Smooth muscle cell (in vitro differentiated cells): ENCODE measurements at regions not wholly inside any gene's neighbourhood (a gene's known extent, or its start where the extent isn't known, plus 50 kb on each side); places are given as distances from the start of the nearest gene placed in this dataset.

Experiments used
- DNase-seq: peaks from one replicate; lab custom pipeline; 2025; ENCODE audit not compliant: unreplicated experiment; lab: John Stamatoyannopoulos, UW
- H2AFZ ChIP-seq: fragments of 200-600 bp; sonication (generic); 2 replicates; pipeline ENCODE4 v1.6.0; 2016; ENCODE audit warnings: antibody characterized with exemption, low read depth, mild to moderate bottlenecking
- H3F3A ChIP-seq: fragments of 200-600 bp; sonication (generic); 2 replicates; pipeline ENCODE4 v1.6.0; 2017; ENCODE audit warnings: antibody characterized with exemption, low read depth
- H3K27ac ChIP-seq: fragments of 200-600 bp; sonication (generic); 2 replicates; pipeline ENCODE4 v1.5.1; 2016; ENCODE audit warnings: low read depth, mild to moderate bottlenecking
- H3K27me3 ChIP-seq: fragments of 200-600 bp; sonication (generic); 2 replicates; pipeline ENCODE4 v1.6.1; 2016; ENCODE audit warnings: low read depth, mild to moderate bottlenecking
- H3K36me3 ChIP-seq: fragments of 200-600 bp; sonication (generic); 2 replicates; pipeline ENCODE4 v1.5.1; 2016; ENCODE audit warnings: low read depth
- H3K4me1 ChIP-seq: fragments of 200-600 bp; sonication (generic); 2 replicates; pipeline ENCODE4 v1.5.1; 2016; ENCODE audit warnings: low read depth
- H3K4me2 ChIP-seq: fragments of 200-600 bp; sonication (generic); 2 replicates; pipeline ENCODE4 v1.6.0; 2016; ENCODE audit warnings: mild to moderate bottlenecking
- H3K4me3 ChIP-seq: fragments of 200-600 bp; sonication (generic); 2 replicates; pipeline ENCODE4 v1.5.1; 2016; ENCODE audit warnings: mild to moderate bottlenecking
- H3K79me2 ChIP-seq: fragments of 200-600 bp; sonication (generic); 2 replicates; pipeline ENCODE4 v1.6.0; 2016; ENCODE audit warnings: low read depth, mild to moderate bottlenecking
- H3K9ac ChIP-seq: fragments of 200-600 bp; sonication (generic); 2 replicates; pipeline ENCODE4 v1.6.0; 2016; ENCODE audit warnings: low read depth
- H3K9me3 ChIP-seq: fragments of 200-600 bp; sonication (generic); replicated peaks from 2 replicates; pipeline ENCODE4 v1.5.1; 2016; ENCODE audit warnings: low read depth
- H4K20me1 ChIP-seq: fragments of 200-600 bp; sonication (generic); 2 replicates; pipeline ENCODE4 v1.6.0; 2016; ENCODE audit warnings: low read depth
- CTCF ChIP-seq: fragments of 200-600 bp; sonication (generic); IDR thresholded peaks from 2 replicates; pipeline ENCODE4 v1.5.1; 2017; ENCODE audit warnings: borderline replicate concordance, mild to moderate bottlenecking, antibody characterized with exemption; ENCODE audit not compliant: insufficient read depth, poor library complexity, severe bottlenecking
- WGBS: methylation state at CpG from one replicate; pipeline ENCODE4 v1.1.7; 2016; ENCODE audit warnings: low lambda C conversion rate; 5-methylcytosine and 5-hydroxymethylcytosine counted together

GRCh38 chr21:25092441-25093011 is 514.8 kb downstream of the MRPL39 start:
- WGBS: 75% methylated on average over 8 of the region's 8 CpGs

GRCh38 chr21:25081096-25081495 is 526.2 kb downstream of the MRPL39 start:
- Histone ChIP-seq H3K4me3 (no peak overlapping the region), H3K27me3 (no peaks in the 10 kb centered on the region), H3F3A (no peaks in the 10 kb centered on the region), H2AFZ (no peak overlapping the region), H4K20me1 (no peaks in the 10 kb centered on the region), H3K27ac (peak overlapping the region; percentile 19), H3K36me3 (no peaks in the 10 kb centered on the region), H3K9ac (no peak overlapping the region), H3K9me3 (no peaks in the 10 kb centered on the region), H3K4me1 (no peaks in the 10 kb centered on the region), H3K4me2 (no peak overlapping the region), H3K79me2 (no peaks in the 10 kb centered on the region)
- TF ChIP-seq CTCF: no peak
- no peak for DNase-seq
- WGBS: 77% methylated on average over 4 of the region's 4 CpGs

More at GRCh38 chr21:25092441-25093011, 514.8 kb downstream of the MRPL39 start:
- Histone ChIP-seq H3K4me1 (no peaks in the 10 kb centered on the region), H3K9me3 (peaks cover 4% of the 10 kb centered on the region), H3K79me2 (no peaks in the 10 kb centered on the region), H4K20me1 (no peaks in the 10 kb centered on the region), H2AFZ (no peak overlapping the region), H3K9ac (no peak overlapping the region), H3K4me2 (no peak overlapping the region), H3F3A (no peaks in the 10 kb centered on the region), H3K4me3 (no peak overlapping the region), H3K27me3 (no peaks in the 10 kb centered on the region), H3K36me3 (no peaks in the 10 kb centered on the region), H3K27ac (no peak overlapping the region)
- DNase-seq: no peak
- no peak for TF ChIP-seq CTCF

GRCh38 chr21:25080661-25081060 is 526.6 kb downstream of the MRPL39 start:
- 56% methylated on average over 1 of the region's 1 CpG for WGBS
- Histone ChIP-seq H3K9me3 (no peaks in the 10 kb centered on the region), H3K4me2 (no peak overlapping the region)

More at GRCh38 chr21:25080661-25081060, 526.6 kb downstream of the MRPL39 start:
- H3K27ac ChIP-seq: peak overlapping the region; percentile 19
- H3F3A ChIP-seq: no peaks in the 10 kb centered on the region
- H3K79me2 ChIP-seq: no peaks in the 10 kb centered on the region
- H4K20me1 ChIP-seq: no peaks in the 10 kb centered on the region
- H3K36me3 ChIP-seq: no peaks in the 10 kb centered on the region
- H3K9ac ChIP-seq: no peak overlapping the region
- no peak overlapping the region for H2AFZ ChIP-seq
- H3K4me3 ChIP-seq: no peak overlapping the region
- no peaks in the 10 kb centered on the region for H3K4me1 ChIP-seq
- H3K27me3 ChIP-seq: no peaks in the 10 kb centered on the region
- no peak for TF ChIP-seq CTCF
- DNase-seq: no peak
